ENCODE measurements at regions not wholly inside any gene's neighbourhood (a gene's known extent, or its start where the extent isn't known, plus 50 kb on each side); places are given as distances from the start of the nearest gene placed in this dataset.
A peak's percentile ranks its signal among the peaks of the same experiment; 100 is the strongest.

DNA sequence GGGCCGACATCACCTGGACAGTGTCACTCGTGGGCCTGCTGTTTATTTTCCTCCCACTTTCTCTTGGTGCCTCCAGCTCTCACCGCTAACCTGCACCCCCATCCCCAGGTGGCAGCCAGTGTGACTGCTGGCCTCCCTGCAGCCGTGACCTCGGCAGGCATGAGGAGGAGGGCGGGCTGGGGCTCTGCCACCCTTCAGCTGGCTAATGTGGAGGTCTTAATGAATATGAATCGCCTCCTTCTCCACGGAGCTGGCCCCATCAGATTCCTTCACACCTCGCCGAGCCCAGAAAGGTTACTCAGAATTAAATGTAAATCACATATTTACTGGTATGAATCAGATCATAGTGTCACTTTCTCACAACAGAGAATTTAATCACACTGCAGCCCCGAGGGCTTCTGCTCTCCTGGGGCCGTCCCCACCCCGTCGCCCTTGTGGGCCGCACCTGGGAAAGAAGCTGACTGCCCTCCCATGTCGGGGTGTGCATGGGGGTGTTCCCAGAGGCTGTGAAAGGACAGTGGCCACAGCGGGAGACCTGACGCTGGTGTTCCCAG lies 171.1 kb upstream of the TLE3 start:
- no peak overlapping the region for H3K27ac ChIP-seq
- no peak for DNase-seq (ENCODE audit: low spot score)
- ChIA-PET POLR2A (ENCODE audit: low non-redundant PET) (no interaction called here), CTCF (interaction anchor here (0.6 to 1.7 kb wide), 2 partner anchors 72 to 169 kb away, joined by 3 to 4 read pairs; no protein-coding TSS in a partner anchor)
- TF ChIP-seq, protein P1, sequence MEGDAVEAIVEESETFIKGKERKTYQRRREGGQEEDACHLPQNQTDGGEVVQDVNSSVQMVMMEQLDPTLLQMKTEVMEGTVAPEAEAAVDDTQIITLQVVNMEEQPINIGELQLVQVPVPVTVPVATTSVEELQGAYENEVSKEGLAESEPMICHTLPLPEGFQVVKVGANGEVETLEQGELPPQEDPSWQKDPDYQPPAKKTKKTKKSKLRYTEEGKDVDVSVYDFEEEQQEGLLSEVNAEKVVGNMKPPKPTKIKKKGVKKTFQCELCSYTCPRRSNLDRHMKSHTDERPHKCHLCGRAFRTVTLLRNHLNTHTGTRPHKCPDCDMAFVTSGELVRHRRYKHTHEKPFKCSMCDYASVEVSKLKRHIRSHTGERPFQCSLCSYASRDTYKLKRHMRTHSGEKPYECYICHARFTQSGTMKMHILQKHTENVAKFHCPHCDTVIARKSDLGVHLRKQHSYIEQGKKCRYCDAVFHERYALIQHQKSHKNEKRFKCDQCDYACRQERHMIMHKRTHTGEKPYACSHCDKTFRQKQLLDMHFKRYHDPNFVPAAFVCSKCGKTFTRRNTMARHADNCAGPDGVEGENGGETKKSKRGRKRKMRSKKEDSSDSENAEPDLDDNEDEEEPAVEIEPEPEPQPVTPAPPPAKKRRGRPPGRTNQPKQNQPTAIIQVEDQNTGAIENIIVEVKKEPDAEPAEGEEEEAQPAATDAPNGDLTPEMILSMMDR (conservative IDR thresholded peaks at IDR 0.05; ENCODE audit: low read depth): no peak

DNA sequence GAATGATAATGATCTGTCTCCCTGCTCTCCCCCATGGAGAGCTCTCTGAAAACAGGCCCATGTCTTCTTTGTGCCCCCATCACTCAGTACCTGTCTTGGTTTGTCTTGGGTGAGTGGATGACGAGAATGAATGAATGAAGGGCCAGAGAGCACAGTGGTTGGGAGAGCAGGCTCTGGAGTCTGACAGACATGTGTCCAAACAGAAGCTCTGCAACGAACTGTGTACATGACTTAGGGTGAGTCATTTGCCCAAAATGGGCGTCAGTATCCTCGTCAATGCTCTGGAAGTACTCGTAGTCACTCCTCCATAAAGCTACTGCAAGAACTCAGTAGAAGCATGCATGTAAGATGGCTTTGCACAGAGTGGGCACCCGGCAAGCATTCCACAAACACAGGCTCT lies 170.2 kb upstream of the TLE3 start:
- DNase-seq (ENCODE audit: low spot score): peak; percentile 54
- ChIA-PET POLR2A (ENCODE audit: low non-redundant PET) (interaction anchor here (0.5 to 1.1 kb wide), 2 partner anchors 8 to 59 kb away, joined by 4 to 9 read pairs; no protein-coding TSS in a partner anchor), CTCF (interaction anchor here (0.6 kb wide), 1 partner anchor 72 kb away, joined by 3 read pairs; no protein-coding TSS in a partner anchor)
- no peak overlapping the region for H3K27ac ChIP-seq
- TF ChIP-seq, protein P1 (conservative IDR thresholded peaks at IDR 0.05; ENCODE audit: low read depth): no peak

DNA sequence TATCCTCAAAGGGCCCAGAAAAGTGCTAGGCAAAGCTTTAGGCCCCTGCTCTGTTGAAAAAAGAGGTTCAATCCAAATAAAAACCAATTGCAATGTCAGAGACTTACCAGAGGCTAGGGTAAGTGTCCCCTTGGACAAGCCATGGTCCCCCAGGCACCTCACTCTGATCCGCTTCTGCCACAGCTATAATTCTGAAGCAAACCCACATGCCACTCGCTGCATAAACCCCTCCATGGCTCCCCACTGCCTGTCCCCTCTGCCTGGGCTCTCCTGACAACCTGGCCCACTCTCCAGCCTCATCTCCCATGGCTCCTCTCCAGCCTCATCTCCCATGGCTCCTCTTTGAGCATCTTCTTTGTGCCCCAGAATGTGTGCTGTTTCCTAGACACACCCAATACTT lies 169.6 kb upstream of the TLE3 start:
- DNase-seq (ENCODE audit: low spot score): no peak
- no peak overlapping the region for H3K27ac ChIP-seq
- ChIA-PET CTCF (interaction anchor here (0.7 kb wide), 1 partner anchor 50 kb away, joined by 4 read pairs; no protein-coding TSS in a partner anchor), POLR2A (ENCODE audit: low non-redundant PET) (interaction anchor here (1.1 kb wide), 1 partner anchor 8 kb away, joined by 4 read pairs; no protein-coding TSS in a partner anchor)
- TF ChIP-seq, protein P1 (conservative IDR thresholded peaks at IDR 0.05; ENCODE audit: low read depth): no peak

DNA sequence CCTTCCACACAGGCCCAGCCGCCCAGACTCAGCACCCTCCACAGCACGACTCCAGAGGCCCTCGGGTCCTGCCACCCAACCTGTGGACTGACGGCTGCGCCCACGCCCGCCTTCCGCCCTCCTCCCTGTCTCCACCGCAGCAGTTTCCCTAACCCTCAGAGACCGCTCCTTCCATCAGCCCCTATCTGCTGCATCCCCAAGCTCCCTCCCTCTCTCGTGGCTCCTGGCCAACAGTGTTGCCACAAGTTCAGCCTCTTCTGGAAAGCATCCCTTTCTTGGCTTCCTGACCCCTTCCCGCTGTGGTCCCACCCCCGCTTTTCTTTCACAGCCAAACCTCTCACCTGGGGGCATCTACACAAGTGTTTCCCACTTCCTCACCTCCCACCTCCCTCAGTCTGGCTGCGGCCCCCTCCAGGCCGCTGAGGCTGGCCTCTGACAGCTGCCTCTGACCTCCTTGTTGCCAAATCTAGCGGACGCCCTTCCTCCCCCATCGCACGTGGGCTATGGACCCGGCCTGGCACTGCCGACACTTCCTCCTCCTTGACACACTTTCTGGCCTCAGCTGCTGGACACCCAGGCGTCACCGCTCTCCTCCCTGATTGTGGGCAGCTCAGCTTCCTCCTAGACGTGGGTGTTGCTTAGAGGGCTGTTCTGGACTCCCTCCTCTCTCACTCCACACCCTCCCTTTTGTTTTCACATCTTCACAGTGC lies 168.8 kb upstream of the TLE3 start:
- POLR2A ChIA-PET (ENCODE audit: low non-redundant PET): no interaction called here

DNA sequence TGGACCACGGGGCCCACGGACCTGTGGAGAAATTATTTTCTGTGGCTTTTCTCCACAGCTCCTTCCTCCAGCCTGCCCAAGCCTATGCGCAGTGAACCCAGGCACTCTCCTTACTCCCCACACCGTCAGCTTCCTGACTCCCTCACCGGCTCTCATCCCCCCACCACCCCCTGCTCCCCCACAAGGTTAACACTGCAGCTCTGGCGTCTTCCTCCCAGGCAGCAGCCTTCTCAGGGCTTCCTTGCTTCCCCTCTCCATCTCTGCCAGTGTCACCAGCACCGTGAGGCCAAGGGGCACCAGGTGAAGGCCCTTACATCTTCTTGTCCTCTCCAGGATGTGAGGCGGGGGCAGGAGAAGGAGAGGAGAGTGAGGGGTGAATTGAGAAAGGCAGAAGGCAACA lies 168.3 kb upstream of the TLE3 start:
- DNase-seq (ENCODE audit: low spot score): no peak
- H3K27ac ChIP-seq: no peak overlapping the region
- TF ChIP-seq, protein P1 (conservative IDR thresholded peaks at IDR 0.05; ENCODE audit: low read depth): no peak
- CTCF ChIA-PET: no interaction called here
- POLR2A ChIA-PET (ENCODE audit: low non-redundant PET): no interaction called here

More for the DNA sequence above, 168.8 kb upstream of the TLE3 start:
- no peak overlapping the region for H3K27ac ChIP-seq
- CTCF ChIA-PET: no interaction called here
- TF ChIP-seq, protein P1 (conservative IDR thresholded peaks at IDR 0.05; ENCODE audit: low read depth): no peak
- DNase-seq (ENCODE audit: low spot score): no peak

DNA sequence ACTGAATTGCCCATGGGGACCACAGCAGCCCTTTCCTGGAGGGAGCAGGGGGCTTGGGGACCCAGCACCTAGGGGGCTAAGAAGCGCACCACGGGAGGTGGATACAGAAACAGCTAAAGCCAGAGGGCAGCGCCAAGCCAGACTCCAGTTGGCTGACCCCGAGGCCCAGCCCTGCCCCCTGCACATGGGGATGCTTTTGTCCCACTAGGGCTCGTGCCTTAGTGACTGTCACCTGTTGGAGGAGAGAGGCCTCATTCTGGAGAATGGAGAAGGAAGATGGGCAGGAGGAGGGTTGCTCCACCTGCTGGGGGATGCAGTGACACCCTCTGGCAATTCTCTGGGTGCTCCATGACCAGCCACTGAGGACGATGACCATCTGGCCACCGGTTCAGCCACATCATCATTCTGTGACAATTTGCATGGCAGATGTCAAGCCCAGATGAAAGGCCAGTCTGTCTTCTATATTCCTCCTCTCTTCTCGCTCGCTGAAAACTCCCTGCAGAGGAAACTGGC lies 167.8 kb upstream of the TLE3 start:
- CTCF ChIA-PET: no interaction called here
- no peak overlapping the region for H3K27ac ChIP-seq
- no peak for DNase-seq (ENCODE audit: low spot score)
- POLR2A ChIA-PET (ENCODE audit: low non-redundant PET): no interaction called here
- TF ChIP-seq, protein P1 (conservative IDR thresholded peaks at IDR 0.05; ENCODE audit: low read depth): no peak
